ENCODE measurements at regions not wholly inside any gene's neighbourhood (a gene's known extent, or its start where the extent isn't known, plus 50 kb on each side); places are given as distances from the start of the nearest gene placed in this dataset.

DNA sequence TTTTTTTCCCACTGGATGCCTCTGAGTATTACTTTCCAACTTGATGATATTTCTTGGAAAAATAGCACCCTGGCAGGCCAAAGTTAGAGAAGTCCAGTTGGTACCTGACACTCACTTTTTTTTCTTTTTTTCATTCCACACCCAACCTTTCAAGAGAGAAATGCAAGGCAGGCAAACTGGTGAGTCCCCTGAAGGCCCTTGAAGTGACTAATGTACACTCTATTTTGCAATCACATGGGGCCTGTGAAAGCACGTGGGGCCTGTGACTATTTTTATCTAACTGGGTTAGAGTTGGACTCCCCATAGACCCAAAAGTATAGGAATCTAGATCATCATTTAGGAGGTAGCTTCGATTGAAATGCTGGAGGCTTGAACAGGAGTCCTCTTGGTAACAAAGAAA lies 316.7 kb downstream of the CHL1 start:
- DNase-seq (ENCODE audit: low read depth in 2 of 2), result no peak
- no peak for TF ChIP-seq CTCF (IDR thresholded peaks at IDR 0.05; ENCODE audit: low read depth, low read length)
- H3K4me3 ChIP-seq (replicated peaks in 1 of 2; ENCODE audit: low read depth in 2 of 2, low read length in 2 of 2), result no peak overlapping the region

GRCh38 chr3:514192-514591 lies 317.6 kb downstream of the CHL1 start:
- TF ChIP-seq CTCF (IDR thresholded peaks at IDR 0.05; ENCODE audit: low read depth, low read length), result no peak
- no peak overlapping the region for H3K4me3 ChIP-seq (replicated peaks in 1 of 2; ENCODE audit: low read depth in 2 of 2, low read length in 2 of 2)
- DNase-seq (ENCODE audit: low read depth in 2 of 2), result no peak

DNA sequence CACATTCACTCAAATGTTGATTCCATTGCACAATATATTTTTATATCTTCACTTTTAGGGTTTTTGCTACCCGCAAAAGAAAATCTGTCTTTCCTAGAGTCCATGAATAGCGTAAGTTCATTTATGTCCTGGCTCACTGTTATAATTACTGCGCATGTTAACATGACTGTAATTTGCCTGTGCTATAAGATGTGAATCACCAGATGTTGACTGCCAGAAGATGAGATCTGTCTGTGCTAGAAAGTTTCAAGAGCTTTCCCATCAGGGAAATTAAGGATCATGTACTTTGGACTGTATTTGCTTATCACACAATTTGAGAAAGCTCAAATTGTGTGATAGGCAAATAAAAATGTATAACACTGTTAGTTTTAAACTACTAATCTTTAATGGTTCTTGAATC lies 322.5 kb downstream of the CHL1 start:
- H3K4me3 ChIP-seq (replicated peaks in 1 of 2; ENCODE audit: low read depth in 2 of 2, low read length in 2 of 2), result no peak overlapping the region
- no peak for DNase-seq (ENCODE audit: low read depth in 2 of 2)
- TF ChIP-seq CTCF (IDR thresholded peaks at IDR 0.05; ENCODE audit: low read depth, low read length), result no peak

DNA sequence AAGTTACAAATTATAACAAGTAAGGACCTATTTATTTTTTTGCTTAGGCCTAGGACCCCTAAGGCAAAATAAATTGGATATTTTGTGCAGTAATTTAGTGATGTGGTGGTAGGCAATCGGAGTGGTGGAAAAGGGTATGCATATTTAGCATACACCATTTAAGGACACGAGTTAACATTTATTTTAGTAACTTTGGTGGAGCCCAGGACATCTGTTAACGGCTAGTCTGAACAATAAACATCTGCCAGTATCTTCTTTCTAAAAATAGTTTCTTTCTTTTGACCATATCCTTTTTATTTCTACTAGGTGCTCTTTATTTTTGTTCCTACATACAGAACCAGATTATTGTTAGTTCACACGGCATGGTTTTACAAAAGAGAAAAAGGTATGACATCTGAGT lies 326.3 kb downstream of the CHL1 start:
- no peak overlapping the region for H3K4me3 ChIP-seq (replicated peaks in 1 of 2; ENCODE audit: low read depth in 2 of 2, low read length in 2 of 2)
- no peak for TF ChIP-seq CTCF (IDR thresholded peaks at IDR 0.05; ENCODE audit: low read depth, low read length)
- no peak for DNase-seq (ENCODE audit: low read depth in 2 of 2)

- no peak for TF ChIP-seq CTCF (IDR thresholded peaks at IDR 0.05; ENCODE audit: low read depth, low read length)
- DNase-seq (ENCODE audit: low read depth in 2 of 2), result no peak
- no peak overlapping the region for H3K4me3 ChIP-seq (replicated peaks in 1 of 2; ENCODE audit: low read depth in 2 of 2, low read length in 2 of 2)
These were observed 328.9 kb downstream of the CHL1 start for GRCh38 chr3:525415-525814.

- DNase-seq (ENCODE audit: low read depth in 2 of 2), result peak; percentile 3 to 6
- TF ChIP-seq CTCF (IDR thresholded peaks at IDR 0.05; ENCODE audit: low read depth, low read length), result no peak
- peak overlapping the region in 1 of 2 donors; percentile 21 for H3K4me3 ChIP-seq (replicated peaks in 1 of 2; ENCODE audit: low read depth in 2 of 2, low read length in 2 of 2)
These were observed 339.2 kb downstream of the CHL1 start for GRCh38 chr3:535566-536416.

DNA sequence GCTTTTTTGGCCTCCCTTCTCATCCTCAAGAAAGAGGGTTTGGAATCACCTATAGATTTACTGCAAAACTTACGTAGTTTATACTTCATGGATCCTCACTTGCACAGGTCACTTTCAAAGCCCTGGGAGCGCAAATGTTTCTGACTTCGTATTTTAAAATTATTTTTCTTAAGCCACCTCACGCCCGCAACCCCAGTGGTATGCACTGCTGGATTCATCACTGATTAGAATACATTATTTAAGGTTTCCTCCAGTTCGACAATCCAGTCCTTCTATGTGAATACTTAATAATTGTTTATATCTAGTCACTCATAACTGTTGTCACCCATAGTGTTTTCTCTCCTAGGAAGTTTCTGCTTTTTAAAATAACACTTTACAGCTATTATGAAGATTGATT lies 339.9 kb downstream of the CHL1 start:
- H3K4me3 ChIP-seq (replicated peaks in 1 of 2; ENCODE audit: low read depth in 2 of 2, low read length in 2 of 2), result peak overlapping the region in 1 of 2 donors; percentile 21
- TF ChIP-seq CTCF (IDR thresholded peaks at IDR 0.05; ENCODE audit: low read depth, low read length), result no peak
- no peak for DNase-seq (ENCODE audit: low read depth in 2 of 2)
